HepG2 (cell line): ENCODE measurements at regions not wholly inside any gene's neighbourhood (a gene's known extent, or its start where the extent isn't known, plus 50 kb on each side); places are given as distances from the start of the nearest gene placed in this dataset.

Experiments used
- ATAC-seq: fragments of 200-7000 bp; cut with Tn5 transposase; 3 replicates; pipeline ENCODE4 v1.9.1; 2020; ENCODE audit warnings: mild to moderate bottlenecking, moderate library complexity
- BruUV-seq: library from RNA; stranded (reverse); fragments of 400-500 nt; replicated peaks from 2 replicates; lab custom pipeline; 2021; lab: Mats Ljungman, UMichigan
- CTCF ChIA-PET: fragments of 300-600 bp; formaldehyde crosslinking; extraction: SDS; loops from one replicate; lab custom pipeline; 2021; ENCODE audit warnings: low total read pairs, inconsistent platforms, low intra/inter-chr PET ratio; lab: Yijun Ruan, JAX
- POLR2A ChIA-PET: fragments of 350-600 bp; sonication (Branson Sonifier 250); formaldehyde crosslinking; loops from one replicate; lab custom pipeline; 2020; ENCODE audit warnings: antibody characterized with exemption, inconsistent platforms; lab: Yijun Ruan, JAX
- DNase-seq: peaks from one replicate; pipeline ENCODE4 v3.0.0-alpha.2; 2015; ENCODE audit warnings: low spot score
- FAIRE-seq: peaks from 3 replicates; lab custom pipeline; 2011; peaks lifted over from hg19 to GRCh38; lab: Jason Lieb, UNC
- H2AFZ ChIP-seq: one replicate; pipeline ENCODE4 v1.6.1; 2011; ENCODE audit warnings: low read length, inconsistent platforms
- H3K27ac ChIP-seq: fragments of 300-600 bp; 3 replicates; pipeline ENCODE4 v1.8.0; 2011; ENCODE audit warnings: mixed run types, mild to moderate bottlenecking, mixed read lengths, low read length, inconsistent platforms; ENCODE audit not compliant: insufficient read depth; ENCODE audit errors: extremely low read length
- H3K27me3 ChIP-seq, 2 experiments: fragments of 200-600 bp in 1 of 2; 2 replicates in 1 of 2; 3 replicates in 1 of 2; pipeline versions ENCODE4 v1.6.0 to v1.8.0; 2011; ENCODE audit warnings: low read length in 2 of 2, mild to moderate bottlenecking in 2 of 2, moderate library complexity in 2 of 2, inconsistent platforms in 1 of 2; ENCODE audit not compliant: insufficient read depth in 2 of 2, control insufficient read depth in 1 of 2
- H3K36me3 ChIP-seq, 2 experiments: fragments of 200-600 bp in 1 of 2; replicated peaks in 1 of 2; 2 replicates in 1 of 2; 3 replicates in 1 of 2; pipeline versions ENCODE4 v1.5.1 to v1.8.0; 2011; ENCODE audit warnings: low read length in 2 of 2, inconsistent platforms in 1 of 2; ENCODE audit not compliant: insufficient read depth in 2 of 2, control insufficient read depth in 1 of 2
- H3K4me1 ChIP-seq: 2 replicates; pipeline ENCODE4 v1.5.1; 2012; ENCODE audit warnings: low read length, inconsistent platforms; ENCODE audit not compliant: insufficient read depth
- H3K4me2 ChIP-seq: 2 replicates; pipeline ENCODE4 v1.6.0; 2011; ENCODE audit warnings: low read depth, low read length, inconsistent platforms
- H3K4me3 ChIP-seq, 3 experiments: fragments of 200-600 bp in 1 of 3; sonication (generic), shearing (Covaris generic) in 1 of 3; replicated peaks in 1 of 3; 2 replicates each; pipeline ENCODE4 v1.5.1; 2011 to 2016; ENCODE audit warnings: low read length in 3 of 3, inconsistent platforms in 2 of 3, low read depth in 2 of 3, mild to moderate bottlenecking in 2 of 3, control low read depth in 1 of 3, mixed read lengths in 1 of 3; ENCODE audit not compliant: insufficient read depth in 1 of 3
- H3K79me2 ChIP-seq: one replicate; pipeline ENCODE4 v1.6.1; 2011; ENCODE audit warnings: low read length, inconsistent platforms; ENCODE audit not compliant: insufficient read depth
- H3K9ac ChIP-seq: 2 replicates; pipeline ENCODE4 v1.6.0; 2011; ENCODE audit warnings: mild to moderate bottlenecking, low read depth, low read length, inconsistent platforms; ENCODE audit not compliant: insufficient read depth
- H3K9me3 ChIP-seq: 2 replicates; pipeline ENCODE4 v1.5.1; 2012; ENCODE audit warnings: mild to moderate bottlenecking, low read length
- H4K20me1 ChIP-seq: 2 replicates; pipeline ENCODE4 v1.6.0; 2011; ENCODE audit warnings: inconsistent platforms, mild to moderate bottlenecking, low read length, moderate library complexity; ENCODE audit not compliant: insufficient read depth
- ARNT2 ChIP-seq: sonication (generic); formaldehyde crosslinking; IDR thresholded peaks from 2 replicates; pipeline ENCODE4 v1.8.0; 2022; ENCODE audit warnings: mild to moderate bottlenecking, low read depth, missing genetic modification reagents, moderate library complexity
- ELF3 ChIP-seq: IDR thresholded peaks from 2 replicates; pipeline ENCODE4 v1.6.1; 2016; ENCODE audit warnings: missing genetic modification reagents, missing compliant biosample characterization
- HNF1A ChIP-seq, 2 experiments: sonication (generic) in 1 of 2; formaldehyde crosslinking in 1 of 2; IDR thresholded peaks; 2 replicates each; pipeline versions ENCODE4 v1.4.0 to v1.6.1; 2016 to 2020; ENCODE audit warnings: borderline replicate concordance in 1 of 2, low read depth in 1 of 2, mild to moderate bottlenecking in 1 of 2, missing genetic modification reagents in 1 of 2
- ZBTB20 ChIP-seq: sonication (generic); formaldehyde crosslinking; IDR thresholded peaks from 2 replicates; pipeline ENCODE4 v1.8.1; 2023; ENCODE audit warnings: missing genetic modification reagents, low read depth, mild to moderate bottlenecking, borderline replicate concordance
- ZFP37 ChIP-seq: sonication (generic); formaldehyde crosslinking; IDR thresholded peaks from 2 replicates; pipeline ENCODE4 v1.4.0; 2020; ENCODE audit warnings: missing genetic modification reagents, borderline replicate concordance
- ZNF160 ChIP-seq: sonication (generic); formaldehyde crosslinking; IDR thresholded peaks from 2 replicates; pipeline ENCODE4 v1.8.0; 2022; ENCODE audit warnings: mild to moderate bottlenecking, inconsistent platforms, missing genetic modification reagents
- WGBS: methylation state at CpG from one replicate; pipeline ENCODE4 v1.1.6; 2017; ENCODE audit warnings: low lambda C conversion rate; 5-methylcytosine and 5-hydroxymethylcytosine counted together
- in situ Hi-C: cut with HindIII; loops from 2 replicates; pipeline ENCODE4 v1.10.0; 2017; ENCODE audit warnings: low pct_unique_long_range_greater_than_20kb; ENCODE audit not compliant: extremely low pct_ligation_motif_present
- intact Hi-C: fragments of 100-400 bp; cut with micrococcal nuclease; formaldehyde crosslinking; loops from one replicate; pipeline ENCODE4 v1.10.0; 2022; ENCODE audit not compliant: unreplicated experiment
- TF ChIP-seq, protein P1 (sequence below): sonication (generic); formaldehyde crosslinking; IDR thresholded peaks from 2 replicates; pipeline ENCODE4 v1.8.1; 2023; ENCODE audit warnings: mild to moderate bottlenecking, inconsistent platforms, moderate library complexity, missing genetic modification reagents, borderline replicate concordance

- WGBS: 4% methylated on average over 2 of the region's 2 CpGs
- CTCF ChIA-PET: no interaction called here
- Histone ChIP-seq H3K9me3 (peaks cover 47% of the 10 kb centered on the region), H3K4me1 (no peaks in the 10 kb centered on the region), H3K79me2 (no peaks in the 10 kb centered on the region), H3K9ac (no peak overlapping the region), H3K27me3 (no peaks in the 10 kb centered on the region), H3K4me2 (no peak overlapping the region), H2AFZ (no peak overlapping the region), H3K27ac (no peak overlapping the region), H4K20me1 (no peaks in the 10 kb centered on the region), H3K4me3 (no peak overlapping the region), H3K36me3 (no peaks in the 10 kb centered on the region)
- no TSS peak for BruUV-seq
- POLR2A ChIA-PET: no interaction called here
- intact Hi-C loops: no loop called here
- in situ Hi-C loops: no loop called here
- no peak for DNase-seq
- ATAC-seq: no peak
- no peak for TF ChIP-seq HNF1A (IDR thresholded peaks at IDR 0.05; ENCODE audit: low read depth)
- no peak for TF ChIP-seq HNF1A (CRISPR knock-in tag; IDR thresholded peaks at IDR 0.05; ENCODE audit: borderline replicate concordance)
- TF ChIP-seq, protein P1, sequence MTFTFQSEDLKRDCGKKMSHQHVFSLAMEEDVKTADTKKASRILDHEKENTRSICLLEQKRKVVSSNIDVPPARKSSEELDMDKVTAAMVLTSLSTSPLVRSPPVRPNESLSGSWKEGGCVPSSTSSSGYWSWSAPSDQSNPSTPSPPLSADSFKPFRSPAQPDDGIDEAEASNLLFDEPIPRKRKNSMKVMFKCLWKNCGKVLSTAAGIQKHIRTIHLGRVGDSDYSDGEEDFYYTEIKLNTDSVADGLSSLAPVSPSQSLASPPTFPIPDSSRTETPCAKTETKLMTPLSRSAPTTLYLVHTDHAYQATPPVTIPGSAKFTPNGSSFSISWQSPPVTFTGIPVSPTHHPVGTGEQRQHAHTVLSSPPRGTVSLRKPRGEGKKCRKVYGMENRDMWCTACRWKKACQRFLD (CRISPR knock-in tag): no peak
- TF ChIP-seq ZNF160 (CRISPR knock-in tag): no peak
- no peak for TF ChIP-seq ZBTB20 (CRISPR knock-in tag)
- TF ChIP-seq ARNT2 (CRISPR knock-in tag): no peak
- no peak for TF ChIP-seq ZFP37
- TF ChIP-seq ELF3 (CRISPR knock-in tag): no peak
- TF ChIP-seq, all 625 proteins: peak for 0
- no peak for FAIRE-seq
Measured at GRCh38 chr12:61629702-61630101, 630.5 kb upstream of the USP15 start.
